GM21576 (cell line): ENCODE measurements at regions not wholly inside any gene's neighbourhood (a gene's known extent, or its start where the extent isn't known, plus 50 kb on each side); places are given as distances from the start of the nearest gene placed in this dataset.

Experiments
- ATAC-seq: cut with Tn5 transposase; IDR thresholded peaks from one replicate; pipeline ENCODE4 v1.9.1; 2021; ENCODE audit warnings: mild to moderate bottlenecking, moderate library complexity; ENCODE audit not compliant: unreplicated experiment

GRCh38 chr1:164951508-164951907 lies 392.5 kb downstream of the PBX1 start:
- no peak for ATAC-seq

DNA sequence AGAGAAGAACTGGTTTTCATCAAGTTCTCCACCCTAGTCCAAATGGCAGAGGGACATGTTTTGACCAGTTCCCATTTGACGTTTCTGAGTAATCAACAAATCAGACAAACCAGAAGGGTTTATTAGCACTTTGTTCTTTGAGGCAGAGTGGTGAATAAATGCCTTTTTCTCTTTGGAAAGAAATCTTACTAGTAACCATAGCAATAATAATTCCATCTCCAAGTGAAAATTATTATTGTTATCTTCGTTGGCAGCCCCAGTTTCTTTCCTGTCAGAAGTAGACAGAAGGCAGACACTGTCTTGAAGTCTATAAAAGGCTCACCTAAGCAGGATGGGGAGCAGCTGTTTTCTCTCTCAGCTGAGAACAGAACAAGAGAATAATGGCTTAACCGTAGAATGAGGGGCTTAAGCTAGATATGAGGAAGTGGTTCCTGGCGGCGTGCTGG lies 391.6 kb downstream of the PBX1 start:
- ATAC-seq = no peak

GRCh38 chr1:164949771-164950471 lies 390.9 kb downstream of the PBX1 start:
- no peak for ATAC-seq

DNA sequence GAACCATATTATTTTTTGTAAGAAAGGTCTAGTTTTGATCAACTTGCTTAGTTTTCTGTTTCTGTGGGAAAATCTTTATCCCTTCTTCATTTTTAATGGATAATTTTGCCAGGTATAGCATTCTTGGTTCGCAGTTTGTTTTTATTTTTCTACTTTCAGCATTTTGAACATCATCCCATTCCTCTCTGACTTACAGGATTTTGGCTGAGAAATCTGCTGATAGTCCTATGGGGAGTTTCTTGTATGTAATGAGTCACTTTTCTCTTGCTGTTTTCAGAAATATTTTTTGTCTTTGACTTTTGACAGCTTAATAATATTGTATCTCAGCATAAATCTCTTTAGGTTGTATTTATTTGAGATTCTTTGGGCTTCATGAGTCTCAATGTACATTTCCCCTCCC lies 389.1 kb downstream of the PBX1 start:
- ATAC-seq = no peak

GRCh38 chr1:164937291-164937690 lies 378.3 kb downstream of the PBX1 start:
- no peak for ATAC-seq

DNA sequence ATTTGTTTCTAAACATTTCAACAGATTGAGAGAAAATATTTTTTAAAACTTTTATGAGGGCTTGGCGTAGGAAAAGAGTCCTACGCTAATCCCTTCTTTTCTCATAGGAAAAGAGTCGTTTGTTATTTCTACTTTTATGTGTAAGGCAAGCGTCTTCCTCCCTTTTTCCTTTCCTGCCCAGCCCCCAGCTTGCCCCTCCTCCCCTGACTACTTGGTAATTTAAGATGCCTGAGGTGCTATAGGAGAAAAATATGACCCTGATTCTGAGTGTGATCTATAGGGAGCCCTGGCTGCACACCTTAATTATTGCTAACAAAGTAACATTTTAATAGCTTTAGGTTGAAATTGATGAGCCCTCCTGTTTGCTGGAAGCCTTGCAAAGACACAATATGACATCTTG lies 373.6 kb downstream of the PBX1 start:
- no peak for ATAC-seq

- no peak for ATAC-seq
These were observed 371.8 kb downstream of the PBX1 start for GRCh38 chr1:164930833-164931232.

DNA sequence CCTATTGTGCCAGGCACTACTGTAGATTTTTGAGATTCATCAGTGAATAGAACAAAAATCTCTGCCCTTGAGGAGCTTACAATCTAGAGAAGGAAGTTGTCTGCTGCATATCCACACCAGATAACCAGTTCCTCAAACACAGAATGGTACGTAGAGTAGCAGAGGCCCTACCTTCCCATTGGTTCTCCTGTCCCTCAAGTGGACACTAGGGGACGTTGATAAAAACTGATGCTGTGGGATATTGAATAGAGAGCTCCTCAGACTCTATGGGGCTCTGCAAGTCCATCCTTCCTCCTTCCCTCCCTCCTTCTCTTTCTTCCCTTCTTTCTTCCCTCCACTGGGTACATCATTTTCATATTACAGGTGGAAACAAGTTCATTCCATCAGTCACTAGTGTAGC lies 371.3 kb downstream of the PBX1 start:
- no peak for ATAC-seq

GRCh38 chr1:164928232-164928812 lies 369.3 kb downstream of the PBX1 start:
- no peak for ATAC-seq

DNA sequence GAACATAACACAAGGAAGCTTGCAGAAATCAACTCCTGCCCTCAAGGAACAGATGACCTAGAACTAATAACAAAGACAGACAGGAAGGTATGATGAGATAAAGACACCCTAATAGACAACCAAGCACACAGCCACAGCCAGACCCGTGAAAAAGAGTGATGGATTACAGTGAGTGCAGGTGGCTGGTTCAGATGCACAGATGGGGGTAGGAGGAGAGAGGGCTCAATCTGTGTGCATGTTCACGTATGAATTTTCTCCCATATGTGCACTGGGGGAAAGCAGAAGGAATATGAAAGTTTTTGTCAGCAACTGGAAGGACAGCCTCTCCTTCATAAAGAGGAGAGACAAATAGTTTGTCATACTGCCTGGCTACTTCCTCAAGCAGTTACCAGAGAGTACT lies 367.1 kb downstream of the PBX1 start:
- ATAC-seq = no peak

DNA sequence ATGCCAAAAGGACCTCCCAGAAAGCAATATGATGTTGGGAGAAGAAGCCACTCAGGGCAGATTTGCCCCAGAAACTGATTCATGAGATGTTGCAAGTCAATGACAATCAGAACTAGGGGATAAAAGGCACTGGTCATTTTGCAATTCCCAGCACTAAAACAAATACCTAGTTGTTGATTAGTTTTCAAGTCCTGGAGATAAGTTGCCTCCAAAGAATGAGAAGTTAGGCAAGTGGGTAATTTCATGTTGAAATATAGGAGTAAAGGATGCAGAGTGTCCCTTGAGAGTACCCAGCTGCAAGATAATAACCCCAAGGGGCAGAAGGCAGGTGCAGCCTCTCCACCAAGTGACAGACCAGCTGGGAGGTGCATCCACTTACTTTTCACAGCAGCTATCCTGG lies 363.6 kb downstream of the PBX1 start:
- no peak for ATAC-seq

DNA sequence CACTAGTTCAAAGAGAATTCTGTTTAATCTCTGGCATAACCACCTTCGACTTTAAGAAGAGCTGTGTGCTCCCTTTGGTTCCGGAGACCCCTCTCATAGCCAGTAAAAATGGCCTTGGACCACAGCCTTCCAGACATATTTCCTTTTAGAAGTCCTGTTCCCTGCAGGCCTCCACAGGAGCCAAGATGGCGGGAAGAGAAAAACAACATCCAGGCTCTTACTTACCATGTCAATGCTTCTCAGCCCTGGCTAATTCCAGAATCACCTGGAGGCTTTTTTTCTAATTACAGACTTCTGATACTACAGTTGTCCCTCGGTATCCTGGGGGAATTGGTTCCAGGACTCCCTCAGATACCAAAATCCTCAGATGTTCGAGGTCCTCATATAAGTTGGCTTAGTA lies 362.5 kb downstream of the PBX1 start:
- ATAC-seq = no peak

- no peak for ATAC-seq
These were observed 359.2 kb downstream of the PBX1 start for GRCh38 chr1:164918140-164918539.

DNA sequence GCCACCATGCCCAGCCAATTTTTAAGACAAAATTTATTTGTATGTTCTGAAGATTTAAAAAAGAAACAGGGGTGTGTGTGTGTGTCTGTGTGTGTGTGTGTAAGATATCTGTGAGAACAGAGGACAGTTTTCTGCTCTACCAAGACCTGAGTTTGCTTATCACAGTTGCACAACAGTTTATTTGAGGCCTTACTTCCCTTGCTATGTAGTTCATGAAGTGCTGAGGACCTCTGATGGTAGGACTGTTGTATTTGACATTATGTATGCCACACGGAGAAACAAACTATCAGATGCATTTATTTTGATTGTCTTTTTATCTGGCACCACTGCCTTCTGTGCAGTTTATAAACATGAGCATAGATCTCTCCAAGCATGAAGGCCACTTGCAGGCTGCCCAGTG lies 355.2 kb downstream of the PBX1 start:
- ATAC-seq = no peak

- ATAC-seq = no peak
These were observed 353.3 kb downstream of the PBX1 start for GRCh38 chr1:164912290-164912689.

- no peak for ATAC-seq
These were observed 351.7 kb downstream of the PBX1 start for GRCh38 chr1:164910671-164911070.

DNA sequence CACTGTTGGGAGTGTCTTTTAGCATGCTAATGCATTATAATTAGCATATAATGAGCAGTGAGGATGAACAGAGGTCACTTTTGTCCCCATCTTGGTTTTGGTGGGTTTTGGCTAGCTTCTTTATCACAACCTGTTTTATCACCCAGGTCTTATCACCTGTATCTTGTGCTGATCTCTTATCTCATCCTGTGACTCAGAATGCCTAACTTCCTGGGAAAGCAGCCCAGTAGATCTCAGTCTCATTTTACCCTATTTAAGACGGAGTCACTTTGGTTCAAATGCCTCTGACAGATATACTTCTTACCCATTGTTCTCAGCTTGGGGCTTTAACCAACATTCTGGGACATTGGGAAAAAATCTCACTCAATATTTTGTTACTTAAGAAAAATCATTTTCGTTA lies 348.7 kb downstream of the PBX1 start:
- no peak for ATAC-seq

DNA sequence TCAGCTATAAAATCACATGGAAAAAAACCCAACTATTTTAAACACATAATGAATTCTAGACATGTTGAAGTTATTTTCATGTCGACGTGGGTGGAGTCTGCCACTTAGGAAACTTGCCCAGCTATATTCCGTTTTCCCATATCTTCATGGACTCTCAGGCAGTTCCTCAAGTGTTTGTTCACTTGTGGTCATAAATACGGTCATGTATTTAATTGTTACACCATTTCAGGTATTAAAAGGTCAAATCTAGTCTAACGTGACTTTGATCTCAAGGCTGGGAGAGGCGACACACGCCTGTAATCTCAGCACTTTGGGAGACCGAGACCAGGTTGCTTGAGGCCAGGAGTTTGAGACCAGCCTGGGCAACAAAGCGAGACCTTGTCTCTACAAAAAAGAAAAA lies 346.9 kb downstream of the PBX1 start:
- ATAC-seq = no peak

DNA sequence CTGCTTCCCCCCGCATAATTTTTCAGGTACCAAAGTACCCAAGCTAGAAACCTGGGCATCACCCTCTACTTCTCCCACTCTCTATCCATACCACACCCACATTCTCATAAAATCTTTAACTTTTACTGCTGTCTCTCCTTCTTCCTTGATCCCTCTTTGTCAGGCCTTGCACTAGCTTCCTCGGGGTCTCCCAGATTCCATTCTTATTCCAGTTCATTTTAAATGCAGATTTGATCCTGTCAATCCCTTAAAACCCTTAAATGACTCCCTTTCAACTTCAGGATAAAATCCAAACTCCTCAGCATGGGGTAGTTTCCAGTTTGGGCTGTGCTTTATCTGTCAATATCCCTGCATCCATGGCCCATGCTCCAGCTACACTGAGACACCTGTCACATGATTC lies 343.5 kb downstream of the PBX1 start:
- ATAC-seq = no peak
